Fibroblast of skin of right biceps (primary cell): ENCODE measurements at regions not wholly inside any gene's neighbourhood (a gene's known extent, or its start where the extent isn't known, plus 50 kb on each side); places are given as distances from the start of the nearest gene placed in this dataset.
"Not testable (repeated sequence)": the region's sequence is repeated elsewhere in the genome, so short reads cannot be mapped to it uniquely, and the experiment has no call there.

ENCODE experiments used
- DNase-seq: peaks from one replicate; pipeline ENCODE4 v3.0.0-alpha.2; 2013

DNA sequence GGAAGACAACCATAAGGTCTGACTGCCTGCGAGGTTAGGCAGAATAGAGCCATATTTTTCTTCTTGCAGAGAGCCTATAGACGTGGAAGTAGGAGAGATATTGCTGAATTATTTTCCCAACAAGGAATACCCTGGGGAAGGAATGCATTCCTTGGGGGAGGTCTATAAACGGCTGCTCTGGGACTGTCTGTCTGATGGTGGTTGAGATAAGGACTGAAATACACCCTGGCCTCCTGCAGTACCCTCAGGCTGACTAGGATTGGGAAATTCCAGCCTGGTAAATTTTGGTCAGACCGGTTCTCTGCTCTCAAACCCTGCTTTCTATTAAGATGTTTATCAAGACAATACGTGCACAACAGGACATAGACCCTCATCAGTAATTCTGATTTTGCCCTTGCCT, 617.5 kb upstream of the GRIN3A start:
- no peak for DNase-seq

DNA sequence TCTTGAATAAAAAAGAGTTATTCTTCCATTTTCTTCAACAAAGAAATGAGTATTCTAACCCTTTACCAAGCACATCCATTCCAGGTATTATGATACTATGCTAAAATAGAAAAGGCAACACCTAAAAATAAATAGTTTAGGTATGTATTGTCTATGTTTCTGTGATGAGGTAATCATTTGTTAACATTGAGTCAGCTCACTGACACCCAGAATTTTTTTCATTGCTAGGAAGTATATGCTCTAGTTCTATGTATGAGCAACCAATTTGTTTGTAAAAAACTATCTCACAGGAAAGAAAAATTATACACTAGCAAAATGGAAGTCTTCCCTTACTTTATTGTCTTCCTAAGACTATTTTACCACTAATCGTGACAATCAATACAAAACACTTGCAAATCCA, 615.6 kb upstream of the GRIN3A start:
- no peak for DNase-seq

DNA sequence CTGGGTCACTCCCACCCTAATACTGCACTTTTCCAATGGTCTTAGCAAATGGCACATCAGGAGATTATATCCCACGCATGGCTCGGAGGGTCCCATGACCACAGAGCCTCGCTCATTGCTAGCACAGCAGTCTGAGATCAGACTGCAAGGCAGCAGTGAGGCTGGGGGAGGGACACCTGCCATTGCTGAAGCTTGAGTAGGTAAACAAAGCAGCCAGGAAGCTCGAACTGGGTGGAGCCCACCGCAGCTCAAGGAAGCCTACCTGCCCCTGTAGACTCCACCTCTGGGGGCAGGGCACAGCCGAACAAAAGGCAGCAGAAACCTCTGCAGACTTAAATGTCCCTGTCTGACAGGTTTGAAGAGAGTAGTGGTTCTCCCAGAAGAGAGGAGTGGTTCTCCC, 599.0 kb upstream of the GRIN3A start:
- DNase-seq: not testable (repeated sequence)

DNA sequence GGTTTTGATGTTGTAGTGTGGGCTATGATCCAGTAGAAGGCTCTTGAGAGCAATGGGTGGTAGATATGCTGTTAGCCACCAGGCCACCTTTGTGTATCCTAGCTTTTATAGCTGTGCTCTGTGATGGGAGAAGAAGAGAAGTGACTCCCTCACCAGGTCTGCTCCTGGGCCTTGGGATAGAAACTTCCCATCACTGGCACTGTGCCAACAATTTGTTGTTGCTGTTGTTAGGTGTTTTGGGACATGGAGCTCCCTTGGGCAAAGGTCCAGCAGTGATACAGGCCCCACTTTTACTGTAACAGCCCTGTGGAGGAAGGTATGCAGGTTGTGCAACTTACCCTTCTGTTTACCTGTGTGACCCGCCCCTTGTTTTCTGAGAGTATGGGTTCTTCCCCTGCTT, 570.9 kb upstream of the GRIN3A start:
- DNase-seq: no peak

DNA sequence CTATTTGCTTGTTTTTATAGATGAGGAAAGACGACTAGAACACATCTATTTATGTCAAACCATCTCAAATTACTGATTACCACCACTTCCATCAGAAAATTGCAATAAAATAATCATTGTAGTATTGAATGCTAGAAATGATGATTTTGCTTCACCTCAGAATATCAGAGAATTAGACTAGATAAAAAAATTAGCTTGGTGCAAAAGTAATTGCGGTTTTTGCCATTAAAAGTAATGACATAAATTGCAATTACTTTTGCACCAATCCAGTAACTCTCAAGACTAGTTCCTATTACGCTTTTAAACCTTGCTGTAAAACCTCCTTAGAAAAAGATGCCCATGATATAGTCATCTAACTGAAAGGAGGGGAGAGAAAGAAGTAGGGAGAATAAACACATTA, 556.7 kb upstream of the GRIN3A start:
- DNase-seq: no peak

DNA sequence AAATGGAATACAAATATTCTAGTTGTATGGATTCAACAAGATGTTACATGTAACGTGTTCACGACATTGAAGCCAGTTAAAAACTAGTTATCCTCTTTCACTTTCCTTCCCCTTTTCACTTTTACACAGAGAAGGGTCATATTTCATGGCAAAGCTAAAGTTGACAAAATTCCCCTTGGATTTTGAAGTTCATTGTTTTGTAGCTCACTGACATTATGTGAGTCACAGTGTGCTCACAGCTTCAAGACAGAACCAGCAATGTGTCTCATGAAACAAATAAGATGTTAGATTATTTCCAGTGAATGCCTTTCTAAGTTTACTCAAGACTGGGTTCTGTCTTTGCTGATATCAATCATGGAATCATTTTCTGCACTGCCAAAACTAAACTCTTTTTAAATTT, 535.5 kb upstream of the GRIN3A start:
- no peak for DNase-seq

DNA sequence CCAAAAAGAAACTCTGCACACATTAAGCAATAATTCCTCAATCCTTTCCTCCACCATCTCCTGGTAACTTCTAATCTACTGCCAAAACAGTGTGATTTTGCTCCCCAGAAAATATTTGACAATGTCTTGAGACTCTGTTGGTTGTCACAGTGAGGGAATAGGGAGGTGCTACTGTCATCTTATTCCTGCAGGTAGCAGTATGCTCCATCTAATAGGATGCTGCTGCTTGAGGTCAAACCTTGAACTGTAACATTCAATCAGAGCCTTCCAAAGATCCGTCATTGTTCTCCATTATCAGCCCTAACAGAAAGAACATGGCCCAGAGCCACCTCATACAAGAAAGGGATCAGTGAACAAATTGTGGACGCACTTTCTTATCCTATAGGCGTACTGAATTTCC, 514.7 kb upstream of the GRIN3A start:
- no peak for DNase-seq

DNA sequence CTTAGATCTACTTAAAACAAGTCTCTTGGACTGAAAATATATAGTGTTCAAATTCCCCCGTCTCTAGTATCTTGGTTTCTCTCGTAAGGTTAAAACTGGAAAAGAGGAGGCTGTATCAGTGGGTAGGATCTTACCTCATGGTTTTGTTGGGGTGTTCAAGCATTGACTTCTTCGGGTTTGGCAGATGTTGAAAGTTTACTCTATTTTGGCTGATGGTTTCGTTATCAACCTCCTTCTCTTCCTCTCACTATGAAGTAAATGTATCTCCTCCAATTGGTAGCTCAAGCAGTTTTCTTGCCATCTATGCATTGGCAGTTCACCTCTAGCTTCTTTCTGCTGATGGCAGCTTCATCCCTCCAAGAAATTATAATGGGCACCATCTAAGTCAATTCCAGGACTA, 506.5 kb upstream of the GRIN3A start:
- no peak for DNase-seq

DNA sequence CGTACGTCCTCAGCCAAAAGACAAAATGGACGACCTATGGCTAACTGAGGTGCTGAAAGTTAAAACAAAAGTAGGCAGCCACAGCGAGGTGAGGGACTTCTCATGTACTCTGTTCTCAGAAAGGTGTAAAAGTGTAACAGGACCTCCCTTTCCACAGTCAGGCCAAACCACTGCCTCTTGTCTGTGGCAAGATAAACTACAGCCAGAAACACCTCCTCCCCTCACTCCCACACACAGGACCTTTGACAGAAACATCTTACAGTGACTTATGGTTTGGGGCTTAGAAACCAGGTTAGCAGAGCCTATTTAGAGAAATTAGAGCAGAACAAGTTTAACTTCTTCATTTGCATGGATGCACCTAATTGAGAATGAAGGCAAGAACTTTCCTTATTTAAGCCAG, 499.1 kb upstream of the GRIN3A start:
- DNase-seq: no peak

DNA sequence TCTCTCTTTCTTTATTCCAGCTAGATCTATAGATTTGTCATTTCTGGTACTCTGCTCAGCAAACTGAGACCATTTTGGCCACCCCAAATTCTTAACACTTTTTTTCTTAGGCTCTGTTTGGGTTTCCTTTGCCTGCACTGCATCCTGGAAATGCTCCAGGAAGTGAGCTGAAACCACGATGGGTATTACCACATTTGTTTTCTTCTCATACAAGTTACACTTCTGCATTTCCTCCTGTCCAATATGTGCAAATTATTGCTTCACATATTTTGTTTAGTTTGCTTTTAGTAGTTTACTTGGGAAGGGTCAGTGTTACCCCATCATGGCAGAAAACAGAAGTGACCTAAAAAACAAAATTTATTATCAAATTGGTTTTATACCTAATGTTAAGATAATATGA, 498.6 kb upstream of the GRIN3A start:
- no peak for DNase-seq

DNA sequence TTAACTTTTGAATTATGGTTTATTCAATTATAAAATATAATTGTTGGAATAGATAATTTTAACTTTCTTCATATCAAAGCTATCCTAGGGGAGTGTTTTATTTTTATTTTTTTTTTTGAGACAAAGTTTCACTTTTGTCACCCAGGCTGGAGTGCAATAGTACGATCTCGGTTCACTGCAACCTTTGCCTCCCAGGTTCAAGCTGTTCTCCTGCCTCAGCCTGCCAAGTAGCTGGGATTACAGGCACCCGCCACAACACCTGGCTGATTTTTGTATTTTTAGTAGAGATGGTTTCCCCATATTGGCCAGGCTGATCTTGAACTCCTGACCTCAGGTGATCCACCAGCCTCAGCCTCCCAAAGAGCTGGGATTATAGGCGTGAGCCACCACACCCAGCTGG, 489.0 kb upstream of the GRIN3A start:
- not testable (repeated sequence) for DNase-seq

DNA sequence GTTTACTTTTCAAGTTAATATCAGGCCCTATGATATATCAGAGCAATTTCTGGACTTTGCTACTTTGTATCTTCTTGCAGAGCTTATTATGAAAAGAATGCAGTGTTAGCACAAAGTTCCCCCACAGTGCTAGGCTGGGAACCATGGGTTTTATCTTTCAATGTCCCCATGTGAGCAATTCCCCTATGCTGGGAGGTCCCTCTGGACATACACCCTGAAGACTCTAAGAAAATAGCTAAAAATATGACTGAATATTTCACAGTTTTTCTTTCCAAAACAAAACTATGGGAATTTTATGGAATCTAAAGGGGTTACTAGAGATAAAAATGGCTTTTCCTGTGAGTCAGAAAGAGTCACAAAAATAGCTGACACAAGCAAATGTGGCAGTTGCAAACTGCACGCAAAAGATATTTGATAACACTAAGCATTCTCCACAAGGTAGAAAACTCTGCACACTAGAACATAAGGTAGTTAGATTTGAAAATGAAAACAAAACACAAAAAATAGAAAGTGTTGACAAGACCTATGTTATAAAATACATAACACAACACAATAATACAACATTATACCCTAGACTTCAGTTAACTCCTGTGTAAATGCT, 487.5 kb upstream of the GRIN3A start:
- no peak for DNase-seq

DNA sequence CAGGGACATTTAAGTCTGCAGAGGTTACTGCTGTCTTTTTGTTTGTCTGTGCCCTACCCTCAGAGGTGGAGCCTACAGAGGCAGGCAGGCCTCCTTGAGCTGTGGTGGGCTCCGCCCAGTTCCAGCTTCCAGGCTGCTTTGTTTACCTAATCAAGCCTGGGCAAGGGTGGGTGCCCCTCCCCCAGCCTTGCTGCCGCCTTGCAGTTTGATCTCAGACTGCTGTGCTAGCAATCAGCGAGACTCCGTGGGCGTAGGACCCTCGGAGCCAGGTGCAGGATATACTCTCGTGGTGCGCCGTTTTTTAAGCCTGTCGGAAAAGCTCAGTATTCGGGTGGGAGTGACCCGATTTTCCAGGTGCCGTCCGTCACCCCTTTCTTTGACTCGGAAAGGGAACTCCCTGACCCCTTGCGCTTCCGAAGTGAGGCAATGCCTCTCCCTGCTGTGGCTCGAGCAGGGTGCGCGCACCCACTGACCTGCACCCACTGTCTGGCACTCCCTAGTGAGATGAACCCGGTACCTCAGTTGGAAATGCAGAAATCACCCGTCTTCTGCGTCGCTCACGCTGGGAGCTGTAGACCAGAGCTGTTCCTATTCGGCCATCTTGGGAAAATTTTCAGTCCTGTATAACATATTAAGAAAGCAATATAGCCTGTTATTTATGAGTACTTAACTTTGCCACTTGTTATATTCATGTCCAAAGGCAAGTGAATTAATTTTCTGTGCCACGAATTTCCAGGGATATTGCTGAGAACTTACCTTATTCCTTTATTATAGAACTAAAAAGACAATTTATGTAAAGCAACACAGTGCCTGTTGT, 485.1 kb upstream of the GRIN3A start:
- not testable (repeated sequence) for DNase-seq

DNA sequence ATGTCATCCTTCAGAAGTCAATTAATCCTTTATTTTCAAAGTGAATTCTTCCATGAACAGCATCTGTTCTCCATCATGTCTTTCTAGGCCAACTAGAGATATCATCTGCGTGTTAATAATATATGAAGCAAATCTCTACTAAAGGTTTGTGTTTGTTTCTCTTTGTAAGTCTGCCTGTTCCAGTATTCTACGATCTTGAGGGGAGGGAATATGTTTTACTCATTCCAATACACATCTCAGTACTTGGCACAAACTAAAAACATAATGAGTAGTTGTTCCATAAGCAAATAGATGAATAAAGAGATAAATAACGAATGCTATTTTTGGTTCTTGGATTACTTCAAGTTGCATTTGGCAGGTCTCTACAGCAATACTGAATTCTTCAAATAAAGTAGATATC, 470.7 kb upstream of the GRIN3A start:
- no peak for DNase-seq

DNA sequence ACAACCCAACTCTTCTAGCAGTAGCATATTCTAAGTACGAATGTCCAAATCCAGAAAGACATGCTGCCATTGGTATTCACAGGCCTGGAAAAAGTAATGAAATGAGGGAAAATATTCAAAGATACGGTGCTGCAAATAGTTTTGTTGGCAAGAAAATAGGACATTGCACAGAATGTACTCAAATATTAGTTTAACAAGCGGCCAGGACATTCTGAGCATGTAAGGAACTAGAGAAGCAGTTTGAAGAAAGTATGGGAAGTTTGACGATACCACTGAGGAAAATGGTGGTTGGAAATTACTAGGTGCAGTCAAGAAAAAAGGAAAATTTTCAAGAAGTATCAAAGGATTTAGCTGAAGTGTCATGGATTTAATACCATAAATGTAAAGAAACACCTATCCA, 468.0 kb upstream of the GRIN3A start:
- DNase-seq: no peak

DNA sequence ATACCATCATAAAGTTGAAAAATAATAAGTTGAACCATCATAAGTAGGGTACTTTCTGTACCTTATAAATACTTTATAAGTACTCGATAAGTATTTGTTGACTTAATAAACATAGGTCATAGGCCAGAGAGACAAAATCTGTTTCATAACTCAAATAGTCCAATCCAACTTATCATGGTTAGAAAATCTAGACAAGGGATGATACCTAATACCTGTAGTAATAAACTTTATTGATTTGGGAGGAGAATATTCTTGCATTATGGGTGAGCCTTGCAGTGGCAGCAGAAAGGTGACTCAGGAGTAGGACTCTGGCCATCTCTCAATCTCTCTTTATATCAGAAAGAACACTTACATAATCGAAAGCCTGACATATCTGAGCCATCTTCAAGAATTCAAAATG, 466.8 kb upstream of the GRIN3A start:
- no peak for DNase-seq

DNA sequence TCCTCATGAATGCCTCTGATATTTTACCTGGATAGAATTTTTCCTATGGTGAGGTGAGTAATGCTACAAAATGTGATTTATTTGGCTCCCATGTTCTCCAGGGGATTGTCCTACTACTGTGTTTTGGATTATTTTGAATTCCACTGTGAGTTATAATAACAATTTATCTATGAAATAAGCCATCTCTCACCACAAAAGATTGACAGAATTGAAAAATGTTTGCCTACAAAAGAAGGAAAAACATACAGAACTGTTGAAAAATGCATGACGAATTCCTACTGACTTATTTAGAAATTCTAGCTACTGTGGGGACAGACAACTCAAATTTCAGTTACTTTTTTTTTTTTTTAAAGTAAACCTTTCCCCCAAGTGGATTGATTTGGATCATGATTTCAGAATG, 463.7 kb upstream of the GRIN3A start:
- no peak for DNase-seq

DNA sequence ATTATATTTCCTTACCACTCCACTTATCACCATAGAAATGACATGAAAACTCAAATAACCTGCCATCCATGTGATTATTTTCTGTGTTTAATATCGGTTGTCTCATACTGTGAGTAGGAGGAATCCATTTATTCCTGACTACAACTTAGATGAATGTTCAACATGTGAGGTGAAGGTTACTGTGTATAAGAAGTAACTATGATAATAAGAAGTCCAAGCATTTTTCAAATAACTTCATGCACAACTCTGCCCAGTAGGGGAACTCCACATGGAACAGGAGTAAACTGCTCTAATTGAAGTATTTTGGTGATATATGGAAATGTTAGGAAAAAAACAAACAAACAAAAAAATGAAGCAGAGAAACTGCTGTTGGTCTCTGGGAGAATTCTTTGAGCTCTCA, 447.5 kb upstream of the GRIN3A start:
- no peak for DNase-seq

DNA sequence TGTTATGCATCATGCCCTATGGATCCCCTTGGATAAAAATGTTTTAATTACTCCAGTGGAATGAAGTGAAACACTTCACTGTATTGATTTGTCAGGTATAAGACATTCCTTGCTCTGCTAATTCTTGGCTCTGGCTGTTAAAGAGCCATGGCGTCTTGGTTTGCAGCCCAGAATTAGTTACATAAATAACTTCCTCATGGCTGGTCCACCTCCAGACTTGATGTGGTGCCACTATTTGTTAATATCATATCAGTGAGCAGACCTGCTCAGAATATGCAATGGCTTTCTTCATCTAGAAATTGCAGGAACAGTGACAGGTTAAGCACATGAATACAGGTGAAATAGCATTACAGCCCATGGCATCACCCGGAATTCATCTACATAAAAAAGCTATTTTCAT, 446.9 kb upstream of the GRIN3A start:
- no peak for DNase-seq

DNA sequence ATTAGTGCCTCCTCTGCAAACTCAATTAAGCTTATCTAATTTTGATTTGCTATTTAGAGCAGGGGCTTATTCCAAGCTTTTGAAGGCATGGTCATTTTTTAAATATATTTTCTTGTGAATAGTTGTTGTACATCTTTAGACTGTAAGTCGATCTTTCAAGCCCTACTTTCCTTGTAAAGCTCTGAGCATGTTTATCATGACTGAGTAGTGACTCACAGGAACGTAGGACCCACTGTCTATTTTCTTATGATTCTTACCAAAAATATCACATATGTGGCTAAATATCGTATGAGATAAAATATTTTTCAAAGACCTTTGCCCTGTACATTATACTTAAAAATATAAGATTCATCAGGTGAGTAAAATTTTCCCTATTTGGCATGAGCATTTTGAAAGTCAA, 440.4 kb upstream of the GRIN3A start:
- DNase-seq: peak; percentile 4

DNA sequence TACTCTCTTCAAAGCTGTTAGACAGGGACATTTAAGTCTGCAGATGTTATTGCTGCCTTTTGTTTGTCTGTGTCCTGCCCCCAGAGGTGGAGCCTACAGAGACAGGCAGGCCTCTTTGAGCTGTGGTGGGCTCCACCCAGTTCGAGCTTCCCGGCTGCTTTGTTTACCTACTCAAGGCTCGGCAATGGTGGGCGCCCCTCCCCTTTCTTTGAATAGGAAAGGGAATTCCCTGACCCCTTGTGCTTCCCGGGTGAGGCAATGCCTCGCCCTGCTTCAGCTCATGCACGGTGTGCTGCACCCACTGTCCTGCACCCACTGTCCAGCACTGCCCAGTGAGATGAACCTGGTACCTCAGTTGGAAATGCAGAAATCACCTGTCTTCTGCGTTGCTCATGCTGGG, 435.8 kb upstream of the GRIN3A start:
- not testable (repeated sequence) for DNase-seq

DNA sequence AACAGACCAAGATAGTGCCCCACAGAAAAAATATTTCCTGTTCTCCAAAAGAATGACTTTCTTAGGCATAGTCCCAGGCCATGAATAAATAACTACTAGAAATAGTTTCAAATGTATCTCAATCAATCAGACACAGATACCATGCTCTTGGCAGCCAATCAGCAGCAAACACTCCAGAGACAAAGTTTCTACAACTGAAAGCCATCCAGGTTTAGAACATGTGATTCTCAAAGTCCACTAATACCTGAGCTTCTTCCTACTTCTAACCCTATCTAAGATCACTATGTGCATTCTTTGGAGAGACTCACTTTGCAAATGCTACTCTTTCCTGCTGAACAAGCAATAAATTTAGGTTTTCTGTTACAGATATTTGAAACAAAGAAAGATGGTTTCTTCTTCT, 425.8 kb upstream of the GRIN3A start:
- DNase-seq: no peak

DNA sequence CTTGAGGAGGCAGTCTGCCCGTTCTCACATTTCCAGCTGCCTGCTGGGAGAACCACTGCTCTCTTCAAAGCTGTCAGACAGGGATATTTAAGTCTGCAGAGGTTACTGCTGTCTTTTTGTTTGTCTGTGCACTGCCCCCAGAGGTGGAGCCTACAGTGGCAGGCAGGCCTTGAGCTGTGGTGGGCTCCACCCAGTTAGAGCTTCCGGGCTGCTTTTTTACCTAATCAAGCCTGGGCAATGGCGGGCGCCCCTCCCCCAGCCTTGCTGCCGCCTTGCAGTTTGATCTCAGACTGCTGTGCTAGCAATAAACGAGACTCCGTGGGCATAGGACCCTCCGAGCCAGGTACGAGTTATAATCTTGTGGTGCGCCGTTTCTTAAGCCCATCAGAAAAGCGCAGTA, 414.6 kb upstream of the GRIN3A start:
- not testable (repeated sequence) for DNase-seq

DNA sequence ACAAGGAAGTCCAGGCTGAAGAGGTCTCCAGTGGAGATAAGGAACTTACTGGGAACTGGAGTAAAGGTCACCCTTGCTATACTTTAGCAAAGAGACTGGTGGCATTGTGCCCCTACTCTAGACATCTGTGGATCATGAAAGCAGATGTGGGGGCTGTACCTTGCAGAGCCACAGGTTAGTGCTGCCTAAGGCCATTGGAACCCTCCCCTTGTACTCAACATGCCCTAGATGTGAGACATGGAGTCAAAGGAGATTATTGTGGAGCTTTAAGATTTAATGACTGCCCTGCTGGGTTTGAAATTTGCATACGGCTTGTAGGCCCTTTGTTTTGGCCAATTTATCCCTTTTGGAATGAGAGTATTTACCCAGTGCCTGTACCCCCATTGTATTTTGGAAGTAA, 397.3 kb upstream of the GRIN3A start:
- no peak for DNase-seq

DNA sequence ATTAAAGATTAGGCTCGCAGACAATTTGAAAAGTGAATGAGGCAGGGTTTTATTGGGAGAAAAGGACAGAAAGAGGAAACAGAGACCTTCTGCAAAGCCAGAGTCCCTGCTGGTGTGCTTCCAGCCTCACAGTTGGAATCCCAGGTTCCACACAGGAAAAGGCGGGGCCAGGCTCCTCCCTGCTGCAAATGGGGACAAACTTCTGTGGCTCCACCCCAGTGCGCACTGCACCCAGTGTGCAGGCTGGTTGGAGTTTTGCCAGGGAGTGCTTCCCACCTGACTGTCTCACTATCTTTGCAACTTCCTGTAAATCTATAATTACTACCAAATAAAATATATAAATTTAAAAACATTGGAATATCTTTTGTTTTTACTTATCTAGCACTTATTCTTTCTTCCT, 386.0 kb upstream of the GRIN3A start:
- DNase-seq: no peak
